Activated CD4-positive, alpha-beta T cell treated with anti-CD3 and anti-CD28 coated beads, Interleukin-2, amount 50 U/mL, for 16 hours (primary cell): ENCODE measurements at regions not wholly inside any gene's neighbourhood (a gene's known extent, or its start where the extent isn't known, plus 50 kb on each side); places are given as distances from the start of the nearest gene placed in this dataset.
"Not testable (repeated sequence)": the region's sequence is repeated elsewhere in the genome, so short reads cannot be mapped to it uniquely, and the experiment has no call there.

ENCODE experiments used
- DNase-seq: peaks from one replicate; pipeline ENCODE4 v3.0.0-alpha.2; 2020

DNA sequence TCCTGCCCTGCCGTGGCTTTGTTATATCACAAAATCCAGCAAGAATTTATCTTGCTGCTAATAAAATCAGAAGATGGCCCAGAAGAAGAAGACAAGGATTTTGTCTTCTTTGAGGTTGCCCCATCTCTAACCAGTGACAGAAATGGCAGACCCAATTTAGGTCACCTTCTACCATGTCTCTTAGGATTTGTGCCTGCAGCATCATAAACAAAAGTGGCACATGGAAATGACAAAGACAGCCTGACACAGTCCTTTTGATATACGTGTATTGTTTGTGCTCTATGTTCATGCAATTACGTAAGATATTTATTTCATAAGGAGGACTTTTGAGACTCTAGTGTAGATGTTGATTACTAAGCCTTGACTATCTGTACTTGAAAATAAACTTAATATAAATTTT lies 135.9 kb upstream of the TMTC4 start:
- no peak for DNase-seq

DNA sequence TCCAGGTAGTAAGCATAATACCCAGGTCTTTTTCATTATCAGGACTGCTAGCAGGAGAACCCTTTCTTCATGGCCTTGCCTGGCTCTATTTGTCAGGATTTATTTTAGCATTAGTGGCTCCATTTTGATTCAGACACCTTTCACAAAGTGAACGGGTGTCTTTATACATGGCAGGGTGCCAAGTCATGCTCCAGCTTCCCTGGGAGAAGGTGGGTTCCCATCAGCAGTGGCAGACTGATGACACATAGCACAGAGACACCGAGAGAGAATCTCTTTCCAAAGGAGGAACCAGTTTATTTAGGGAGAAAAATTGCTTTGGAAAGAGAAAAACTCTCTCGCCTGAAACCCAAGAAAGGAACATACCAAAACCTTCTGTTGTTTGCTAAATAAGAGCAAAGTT lies 135.3 kb upstream of the TMTC4 start:
- DNase-seq, result no peak

DNA sequence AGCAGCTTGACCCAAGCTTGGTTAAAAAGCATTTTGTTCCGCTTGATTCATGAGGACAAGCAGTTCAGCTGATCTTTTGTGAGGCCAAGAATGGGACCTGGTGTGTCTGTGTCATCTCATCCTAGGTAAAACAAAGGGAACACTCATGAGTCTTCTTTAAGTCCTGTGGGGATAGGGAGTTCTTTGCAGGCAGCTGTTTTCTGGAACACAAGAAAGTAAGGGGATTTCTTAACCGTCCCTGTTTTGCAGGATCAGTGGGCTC lies 134.5 kb upstream of the TMTC4 start:
- no peak for DNase-seq

DNA sequence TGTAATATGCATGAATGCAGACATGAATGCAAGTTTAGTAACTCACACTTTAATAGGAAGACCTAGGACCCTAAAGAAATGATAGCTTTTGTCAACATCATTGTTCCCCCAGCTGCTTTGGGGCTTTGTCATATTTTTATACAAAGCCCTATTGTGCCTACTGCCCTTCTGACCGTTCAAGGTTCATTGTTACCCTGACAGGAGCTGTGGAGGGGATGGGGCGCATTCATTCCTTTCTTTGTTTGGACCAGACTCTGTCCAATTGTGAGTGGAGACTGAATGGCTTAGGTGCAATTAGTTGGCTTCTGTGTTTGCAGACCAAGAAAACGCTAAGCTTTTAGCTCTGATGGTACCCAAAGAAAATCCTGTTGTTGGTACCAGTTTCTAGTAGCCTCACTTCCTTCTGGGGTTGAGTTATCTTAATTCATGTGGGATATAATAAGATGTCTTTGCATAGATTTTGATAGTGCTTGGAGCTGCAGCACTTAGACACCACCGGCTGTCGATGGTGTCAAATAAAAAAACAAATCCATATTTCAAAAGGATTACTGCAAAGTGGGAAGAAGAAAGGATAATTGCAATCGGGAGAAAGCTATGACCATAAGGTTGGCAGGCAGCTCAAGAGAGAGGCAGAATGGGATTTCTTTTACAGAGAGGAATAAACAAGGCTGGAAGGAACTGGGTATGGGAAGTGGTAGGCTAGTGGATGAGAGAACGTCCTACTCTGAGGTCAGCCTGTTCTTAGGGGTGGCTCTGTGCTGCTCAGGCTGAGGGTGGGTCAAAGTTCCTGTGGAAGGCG lies 133.9 kb upstream of the TMTC4 start:
- no peak for DNase-seq

DNA sequence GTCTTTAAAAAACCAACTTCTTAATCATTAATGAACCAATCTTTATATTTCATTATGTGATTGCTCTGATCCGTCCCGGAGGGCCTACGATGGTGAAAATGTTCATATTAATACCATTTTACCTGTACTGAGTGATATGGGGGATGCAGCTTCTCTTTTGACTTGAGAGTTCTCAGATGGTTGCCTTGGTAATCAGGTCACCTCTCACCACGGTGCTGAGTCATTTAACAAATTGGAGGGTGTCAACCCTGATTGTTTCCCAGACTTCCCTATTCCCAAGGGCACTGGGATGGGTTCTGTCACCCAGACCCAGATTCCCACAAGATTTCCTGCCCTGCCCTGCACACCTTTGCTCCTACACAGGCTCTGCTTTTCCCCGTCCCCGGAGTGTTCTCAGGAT lies 128.5 kb upstream of the TMTC4 start:
- DNase-seq, result no peak

DNA sequence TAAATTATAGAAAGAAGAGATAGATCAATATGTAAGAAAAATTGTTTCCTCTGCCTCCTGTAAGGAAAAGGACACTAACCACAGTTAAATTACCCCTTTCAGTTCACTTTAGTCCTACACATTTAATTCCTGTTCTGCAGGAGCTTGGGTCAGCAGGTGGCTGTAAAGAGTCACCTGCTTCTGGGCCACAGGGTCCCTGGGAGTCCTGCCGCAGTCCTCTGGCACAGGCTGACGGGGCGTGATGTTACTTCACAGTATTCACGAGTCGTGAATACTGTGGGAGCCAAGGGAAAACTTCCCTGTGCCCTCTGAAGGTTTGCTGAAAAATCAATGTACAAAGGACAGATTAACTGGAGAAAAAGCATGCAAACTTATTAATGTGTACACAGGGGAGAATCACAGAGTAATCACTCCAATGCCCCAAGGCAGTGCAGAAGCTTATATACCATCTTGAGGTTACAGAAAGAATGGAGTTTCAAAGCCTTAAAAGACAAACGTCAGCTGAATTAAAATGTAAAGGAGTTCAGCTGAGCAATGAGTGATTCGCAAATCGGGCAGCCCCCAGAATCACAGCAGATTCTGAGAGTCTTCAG lies 125.8 kb upstream of the TMTC4 start:
- DNase-seq, result no peak

DNA sequence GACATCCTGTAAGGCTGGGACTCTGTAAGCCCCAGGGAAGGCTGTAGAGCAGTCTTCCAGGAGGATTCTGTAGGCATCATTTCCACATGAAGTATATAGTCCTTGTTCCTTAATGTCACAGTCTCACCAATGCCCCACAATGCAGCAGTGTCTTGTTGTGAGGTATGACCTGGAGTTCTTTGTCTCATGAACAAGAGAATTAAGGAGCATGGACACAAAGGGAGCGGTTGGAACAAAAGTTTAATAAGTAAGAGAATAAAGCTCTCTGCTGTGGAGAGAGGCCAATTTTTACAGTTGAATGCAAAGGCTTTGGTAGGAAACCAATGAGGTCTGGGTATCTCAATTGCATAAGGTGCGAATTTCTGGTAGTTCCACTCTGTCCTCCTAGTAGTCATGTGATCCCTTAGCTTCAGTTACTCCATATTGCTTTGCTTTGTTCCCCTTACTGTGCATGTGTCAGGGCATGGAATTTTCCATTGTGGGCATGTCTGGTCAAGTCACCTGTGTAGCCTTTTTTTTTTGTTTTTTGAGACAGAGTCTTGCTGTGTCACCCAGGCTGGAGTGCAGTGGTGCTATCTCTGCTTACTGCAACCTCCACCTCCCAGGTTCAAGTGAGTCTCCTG lies 124.3 kb upstream of the TMTC4 start:
- no peak for DNase-seq

DNA sequence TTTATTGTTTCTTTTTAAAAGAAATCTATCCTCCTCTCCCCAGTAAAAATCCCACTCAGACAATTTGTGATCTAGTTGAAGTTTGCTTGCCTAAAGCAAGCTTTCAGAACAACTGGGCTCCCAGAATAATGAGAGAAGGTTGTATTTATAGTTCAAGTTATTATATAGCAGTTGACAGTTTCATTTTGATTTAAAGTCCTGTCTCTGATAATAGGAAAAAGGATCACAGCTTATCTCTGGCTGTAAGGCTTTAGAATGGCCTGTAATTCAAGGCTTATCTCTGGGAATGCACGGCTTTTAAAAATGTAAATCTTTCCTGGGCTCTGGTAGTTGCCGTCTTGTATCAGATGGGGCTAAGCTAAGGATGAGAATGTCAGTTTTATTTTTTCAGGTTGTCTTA lies 123.3 kb upstream of the TMTC4 start:
- no peak for DNase-seq

DNA sequence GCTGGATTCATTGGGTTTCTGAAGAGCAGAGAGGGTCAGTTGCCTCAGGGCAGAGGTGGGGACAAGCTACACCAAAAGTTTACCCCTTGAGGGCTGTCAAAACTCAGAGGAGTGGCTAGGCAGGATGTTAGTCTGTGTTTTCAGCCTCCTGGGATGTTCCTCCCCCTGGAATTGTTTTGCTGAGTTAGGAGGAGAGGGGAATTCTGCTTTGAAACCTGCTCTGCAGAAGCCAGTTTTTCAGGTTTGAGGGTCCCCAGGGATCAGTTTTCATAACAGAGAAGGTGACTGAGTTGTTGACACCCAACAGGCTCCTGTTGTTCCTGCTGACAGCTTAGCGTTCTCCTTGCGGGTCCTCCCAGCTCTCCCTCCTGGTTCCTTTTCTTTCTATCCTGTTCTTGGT lies 121.9 kb upstream of the TMTC4 start:
- DNase-seq, result no peak

DNA sequence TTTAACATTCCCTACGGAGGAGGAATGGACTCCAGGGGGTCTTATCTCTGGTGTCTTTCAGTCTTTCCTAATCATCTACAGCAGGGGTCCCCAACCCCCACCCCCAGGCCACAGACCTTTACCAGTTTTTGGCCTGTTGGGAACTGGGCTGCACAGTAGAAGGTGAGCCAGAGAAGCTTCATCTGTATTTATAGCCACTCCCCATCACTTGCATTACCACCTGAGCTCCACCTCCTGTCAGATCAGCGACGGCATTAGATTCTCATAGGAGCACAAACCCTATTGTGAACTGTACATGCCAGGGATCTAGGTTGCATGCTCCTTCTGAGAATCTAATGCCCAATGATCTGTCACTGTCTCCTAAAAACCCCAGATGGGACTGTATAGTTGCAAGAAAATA lies 120.0 kb upstream of the TMTC4 start:
- no peak for DNase-seq

DNA sequence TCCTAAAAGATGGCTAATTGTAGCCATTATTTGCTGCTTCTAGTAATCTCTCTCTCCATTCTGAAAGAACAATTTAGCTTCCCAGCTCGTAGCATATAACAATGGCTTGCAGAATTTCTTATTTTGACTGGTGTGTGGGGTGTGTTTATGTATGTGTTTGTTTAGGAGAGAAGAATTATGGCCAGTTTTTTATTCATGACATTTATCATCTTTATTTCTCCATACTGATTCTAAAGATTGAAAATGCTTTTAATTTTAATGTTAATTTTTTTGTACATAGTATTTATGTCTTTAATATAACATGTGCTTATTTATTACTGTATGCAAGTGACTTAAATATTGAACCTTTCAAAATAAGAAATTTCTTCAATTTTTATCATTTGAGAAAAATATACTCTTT lies 115.8 kb upstream of the TMTC4 start:
- no peak for DNase-seq

DNA sequence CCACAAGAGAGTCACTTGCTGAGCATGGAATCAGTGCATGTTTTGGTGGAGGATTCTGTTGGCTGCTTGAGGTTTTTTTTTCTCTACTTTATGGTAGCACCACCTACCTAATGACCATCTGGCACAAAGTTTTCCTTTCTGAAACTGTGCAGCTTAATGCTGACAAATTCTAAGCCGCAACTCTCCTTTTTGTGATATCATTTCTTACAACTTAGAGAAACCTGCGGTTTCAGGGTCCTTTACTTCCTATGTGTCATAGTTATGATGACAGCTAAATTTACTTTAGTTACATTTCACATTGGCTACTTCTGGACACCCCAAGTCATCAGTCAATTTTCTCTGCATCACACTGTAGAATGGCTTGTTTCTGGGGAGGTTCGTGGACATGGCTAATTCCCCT lies 115.4 kb upstream of the TMTC4 start:
- DNase-seq, result peak; percentile 53

DNA sequence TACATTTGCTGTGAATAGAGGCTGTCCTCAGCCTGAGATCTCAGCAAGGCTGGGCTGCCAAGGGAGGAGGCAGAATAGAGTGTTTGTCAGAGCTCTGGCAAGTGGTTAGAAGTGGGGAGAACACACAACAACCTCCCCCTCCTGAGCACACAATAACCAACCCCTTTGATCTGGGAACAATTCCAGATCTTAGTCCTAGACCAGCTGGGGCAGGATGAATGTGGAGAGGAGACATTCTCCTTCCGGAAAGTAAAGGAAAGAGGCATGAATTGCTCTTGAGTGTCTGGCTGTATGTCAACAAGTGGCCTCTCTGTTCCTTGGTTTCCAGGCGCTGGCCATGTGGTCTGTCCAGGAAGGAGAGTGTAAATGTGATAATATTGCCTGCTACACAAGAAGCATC lies 114.9 kb upstream of the TMTC4 start:
- DNase-seq, result no peak

DNA sequence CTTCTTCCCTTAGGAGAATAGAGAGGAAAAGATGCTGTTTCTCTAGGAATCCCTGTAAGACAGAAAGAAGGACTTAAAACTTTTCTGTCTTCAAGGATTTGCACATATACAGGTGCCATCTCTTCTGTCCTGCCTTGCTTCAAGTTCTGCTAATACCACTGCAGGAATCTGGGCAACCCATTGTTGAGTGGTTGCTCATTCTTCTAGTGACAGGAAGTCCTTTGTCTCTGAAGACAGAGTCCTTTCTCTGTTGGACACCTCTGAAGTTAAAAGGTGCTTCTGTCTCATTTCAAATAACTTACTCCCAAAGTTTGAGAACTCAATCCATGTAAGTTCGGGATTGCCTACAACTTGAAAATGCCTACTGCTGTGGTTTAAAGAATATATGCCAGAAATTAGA lies 114.4 kb upstream of the TMTC4 start:
- DNase-seq, result no peak

DNA sequence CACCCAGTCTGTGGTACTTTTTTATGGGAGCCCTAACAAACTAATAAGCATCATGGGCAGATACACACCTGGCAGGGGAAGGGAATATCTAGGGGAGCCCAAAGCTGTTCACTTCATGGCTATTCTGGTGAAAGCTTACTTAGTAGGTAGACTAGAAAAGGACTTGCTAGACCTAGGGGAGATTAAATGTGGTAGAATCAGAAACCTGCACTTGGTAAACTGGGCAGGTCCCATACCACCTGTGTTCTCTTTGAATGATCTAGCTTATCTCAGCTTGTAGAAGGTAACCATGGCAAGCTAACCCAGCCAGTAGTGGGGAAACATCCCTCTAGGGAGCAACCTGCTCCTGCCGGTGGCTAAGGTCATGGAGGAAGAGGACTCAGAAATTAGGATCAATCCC lies 113.9 kb upstream of the TMTC4 start:
- no peak for DNase-seq

DNA sequence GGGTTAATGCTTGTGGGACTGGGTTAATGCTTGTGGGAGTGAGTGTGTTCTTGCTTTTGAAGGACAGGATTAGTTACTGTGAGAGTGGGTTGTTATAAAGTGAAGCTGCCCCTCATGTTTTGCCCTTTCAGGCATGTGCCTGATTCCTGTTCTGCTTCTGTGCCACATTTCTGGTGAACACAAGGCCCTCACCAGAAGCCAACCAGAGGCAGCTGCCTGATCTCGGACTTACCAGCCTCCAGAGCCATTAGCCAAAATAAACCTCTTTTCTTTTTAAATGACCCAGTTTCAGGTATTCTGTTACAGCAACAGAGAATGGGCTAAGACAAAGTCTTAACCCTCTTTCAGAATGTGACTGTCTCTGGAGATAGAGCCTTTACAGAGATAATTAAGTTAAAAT lies 113.3 kb upstream of the TMTC4 start:
- no peak for DNase-seq

DNA sequence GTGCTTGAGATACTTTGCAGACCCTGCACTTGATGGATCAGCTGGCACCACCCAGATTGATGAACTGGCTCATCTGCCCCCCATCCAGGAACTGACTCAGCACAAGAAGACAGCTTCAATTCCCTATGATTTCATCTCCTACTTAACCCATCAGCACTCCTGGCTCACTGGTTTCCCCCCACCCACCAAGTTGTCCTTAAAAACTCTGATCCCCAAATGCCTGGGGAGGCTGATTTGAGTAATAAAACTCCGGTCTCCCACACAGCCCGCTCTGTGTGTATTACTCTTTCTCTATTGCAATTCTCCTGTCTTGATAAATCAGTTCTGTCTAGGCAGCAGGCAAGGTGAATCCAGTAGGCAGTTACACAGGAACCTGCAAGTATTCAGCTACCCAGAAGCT lies 102.1 kb upstream of the TMTC4 start:
- DNase-seq, result not testable (repeated sequence)

DNA sequence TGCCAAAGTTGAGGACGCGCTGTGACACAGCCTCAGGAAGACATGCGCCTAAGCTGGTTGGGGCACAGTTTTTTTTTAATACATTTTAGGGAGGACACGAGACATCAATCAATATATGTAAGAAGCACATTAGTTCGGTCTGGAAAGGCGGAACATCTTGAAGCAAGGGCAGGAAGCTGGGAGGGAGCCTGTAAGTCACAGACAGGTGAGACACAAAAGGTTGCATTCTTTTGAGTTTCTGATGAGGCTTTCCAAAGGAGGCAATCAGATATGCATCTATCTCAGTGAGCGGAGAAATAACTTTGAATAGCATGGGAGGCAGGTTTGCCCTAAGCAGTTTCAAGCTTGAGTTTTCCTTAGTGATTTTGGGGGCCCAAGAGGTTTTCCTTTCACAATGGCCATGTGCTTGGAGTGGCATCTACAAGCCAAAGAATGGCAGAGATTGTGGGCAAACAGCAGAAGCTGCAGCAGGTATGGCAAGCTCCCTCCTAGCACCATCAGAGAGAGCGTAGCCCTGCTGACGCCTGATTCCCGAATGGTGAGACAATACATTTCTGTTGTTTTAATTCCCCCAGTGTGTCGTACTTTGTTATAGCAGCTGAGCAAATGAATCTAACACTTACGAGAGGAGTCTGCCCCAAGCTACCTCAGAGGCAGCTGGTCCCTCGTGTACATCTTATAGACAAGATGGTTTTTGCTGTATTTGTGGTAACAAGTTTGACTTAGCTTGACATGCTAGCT lies 99.5 kb upstream of the TMTC4 start:
- no peak for DNase-seq

DNA sequence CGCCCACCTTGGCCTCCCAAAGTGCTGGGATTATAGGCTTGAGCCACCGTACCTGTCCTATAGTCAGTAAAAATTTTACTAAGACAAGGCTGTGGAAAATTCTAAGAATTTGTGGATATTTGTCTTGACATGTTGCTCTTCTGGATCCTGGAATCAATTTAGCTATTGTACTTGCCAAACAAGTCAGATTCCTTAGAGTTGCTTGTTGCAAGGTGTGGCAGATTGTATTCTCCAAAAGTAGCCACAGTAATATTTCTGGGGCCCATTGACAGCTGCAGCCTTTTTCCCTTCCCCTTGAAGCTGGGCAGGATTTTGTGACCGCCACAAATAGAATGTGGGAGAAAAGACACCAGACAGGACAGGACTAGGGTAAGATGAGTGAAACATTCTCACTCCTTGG lies 98.8 kb upstream of the TMTC4 start:
- no peak for DNase-seq

DNA sequence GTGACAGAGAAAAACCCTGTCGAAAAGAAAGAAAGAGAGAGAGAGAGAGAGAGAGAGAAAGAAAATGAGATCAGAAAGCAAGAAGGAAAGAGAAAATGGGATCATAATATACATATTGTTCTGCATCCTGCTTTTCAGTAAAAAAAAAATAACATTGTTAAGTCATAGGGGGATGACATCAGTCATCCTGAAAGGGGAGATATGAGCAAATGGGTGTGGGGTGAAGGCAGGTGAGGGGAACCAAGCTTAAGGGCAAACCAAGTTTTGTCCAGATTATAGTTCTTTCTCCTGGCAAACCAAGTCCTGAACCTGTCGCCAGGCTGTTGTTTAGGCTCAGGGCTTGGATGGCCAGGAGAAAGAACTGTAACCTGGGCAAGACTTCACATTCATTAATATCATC lies 92.6 kb upstream of the TMTC4 start:
- DNase-seq, result peak; percentile 39

DNA sequence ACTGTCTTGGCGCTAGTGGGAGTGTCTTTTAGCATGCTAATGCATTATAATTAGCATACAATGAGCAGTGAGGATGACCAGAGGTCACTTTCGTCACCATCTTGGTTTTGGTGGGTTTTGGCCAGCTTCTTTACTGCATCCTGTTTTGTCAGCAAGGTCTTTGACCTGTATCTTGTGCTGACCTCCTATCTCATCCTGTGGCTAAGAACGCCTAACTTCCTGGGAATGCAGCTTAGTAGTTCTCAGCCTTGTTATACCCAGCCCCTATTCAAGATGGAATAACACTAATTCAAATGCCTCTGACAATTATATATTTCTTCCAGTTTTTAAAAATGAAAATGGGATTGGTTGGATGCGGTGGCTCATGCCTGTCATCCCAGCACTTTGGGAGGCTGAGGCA lies 92.0 kb upstream of the TMTC4 start:
- not testable (repeated sequence) for DNase-seq

DNA sequence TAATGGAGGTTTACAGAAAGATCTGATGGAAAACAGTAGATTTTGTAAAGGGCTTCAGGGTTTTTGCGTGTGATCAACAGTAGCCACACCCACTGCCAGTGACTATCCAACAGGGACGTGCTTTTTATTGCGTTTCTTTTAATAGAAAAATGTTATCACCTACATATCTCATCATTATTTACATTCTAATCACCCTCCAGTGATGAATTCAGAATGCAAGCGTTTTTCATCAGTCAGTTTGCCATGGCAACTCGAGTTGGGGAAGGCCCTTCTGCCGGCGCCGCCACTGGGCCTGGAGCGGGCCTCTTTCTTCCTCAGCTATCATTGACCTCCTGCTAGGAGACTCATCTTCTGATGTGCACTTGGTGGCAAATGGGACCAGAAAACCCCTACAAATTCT lies 90.3 kb upstream of the TMTC4 start:
- no peak for DNase-seq

DNA sequence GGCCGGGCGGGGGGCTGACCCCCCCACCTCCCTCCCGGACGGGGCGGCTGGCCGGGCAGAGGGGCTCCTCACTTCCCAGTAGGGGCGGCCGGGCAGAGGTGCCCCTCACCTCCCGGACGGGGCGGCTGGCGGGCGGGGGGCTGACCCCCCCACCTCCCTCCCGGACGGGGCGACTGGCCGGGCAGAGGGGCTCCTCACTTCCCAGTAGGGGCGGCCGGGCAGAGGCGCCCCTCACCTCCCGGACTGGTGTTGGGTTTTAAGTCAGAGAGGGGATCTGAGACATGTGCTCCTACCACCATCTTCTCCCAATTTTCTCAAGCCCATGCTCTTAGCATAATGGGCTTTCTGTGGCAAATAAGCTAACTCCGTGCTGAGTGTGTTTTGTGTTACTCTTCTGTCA lies 87.5 kb upstream of the TMTC4 start:
- not testable (repeated sequence) for DNase-seq

DNA sequence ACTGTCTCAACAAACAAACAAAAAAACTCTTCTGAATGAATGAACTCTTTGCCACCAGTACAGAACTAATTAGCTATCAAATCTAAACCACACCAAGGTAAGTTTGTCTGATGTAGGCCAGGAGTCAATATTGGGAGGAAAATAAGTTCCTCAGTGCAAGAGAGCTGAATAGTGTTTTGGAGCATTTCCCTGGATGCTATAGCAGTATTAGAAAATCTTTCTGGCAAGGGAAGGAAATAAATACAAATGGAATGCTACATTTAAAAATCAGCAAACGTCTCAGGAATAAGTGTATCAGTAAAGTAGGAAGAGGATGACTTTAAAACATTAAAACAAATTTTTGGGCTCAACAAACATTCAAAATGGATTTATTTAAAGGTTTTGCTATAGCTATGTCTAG lies 81.3 kb upstream of the TMTC4 start:
- DNase-seq, result no peak
